Smooth muscle cell (in vitro differentiated cells): ENCODE measurements at regions not wholly inside any gene's neighbourhood (a gene's known extent, or its start where the extent isn't known, plus 50 kb on each side); places are given as distances from the start of the nearest gene placed in this dataset.

Experiments
- DNase-seq: peaks from one replicate; lab custom pipeline; 2025; ENCODE audit not compliant: unreplicated experiment; lab: John Stamatoyannopoulos, UW
- H2AFZ ChIP-seq: fragments of 200-600 bp; sonication (generic); 2 replicates; pipeline ENCODE4 v1.6.0; 2016; ENCODE audit warnings: antibody characterized with exemption, low read depth, mild to moderate bottlenecking
- H3F3A ChIP-seq: fragments of 200-600 bp; sonication (generic); 2 replicates; pipeline ENCODE4 v1.6.0; 2017; ENCODE audit warnings: antibody characterized with exemption, low read depth
- H3K27ac ChIP-seq: fragments of 200-600 bp; sonication (generic); 2 replicates; pipeline ENCODE4 v1.5.1; 2016; ENCODE audit warnings: low read depth, mild to moderate bottlenecking
- H3K27me3 ChIP-seq: fragments of 200-600 bp; sonication (generic); 2 replicates; pipeline ENCODE4 v1.6.1; 2016; ENCODE audit warnings: low read depth, mild to moderate bottlenecking
- H3K36me3 ChIP-seq: fragments of 200-600 bp; sonication (generic); 2 replicates; pipeline ENCODE4 v1.5.1; 2016; ENCODE audit warnings: low read depth
- H3K4me1 ChIP-seq: fragments of 200-600 bp; sonication (generic); 2 replicates; pipeline ENCODE4 v1.5.1; 2016; ENCODE audit warnings: low read depth
- H3K4me2 ChIP-seq: fragments of 200-600 bp; sonication (generic); 2 replicates; pipeline ENCODE4 v1.6.0; 2016; ENCODE audit warnings: mild to moderate bottlenecking
- H3K4me3 ChIP-seq: fragments of 200-600 bp; sonication (generic); 2 replicates; pipeline ENCODE4 v1.5.1; 2016; ENCODE audit warnings: mild to moderate bottlenecking
- H3K79me2 ChIP-seq: fragments of 200-600 bp; sonication (generic); 2 replicates; pipeline ENCODE4 v1.6.0; 2016; ENCODE audit warnings: low read depth, mild to moderate bottlenecking
- H3K9ac ChIP-seq: fragments of 200-600 bp; sonication (generic); 2 replicates; pipeline ENCODE4 v1.6.0; 2016; ENCODE audit warnings: low read depth
- H3K9me3 ChIP-seq: fragments of 200-600 bp; sonication (generic); replicated peaks from 2 replicates; pipeline ENCODE4 v1.5.1; 2016; ENCODE audit warnings: low read depth
- H4K20me1 ChIP-seq: fragments of 200-600 bp; sonication (generic); 2 replicates; pipeline ENCODE4 v1.6.0; 2016; ENCODE audit warnings: low read depth
- CTCF ChIP-seq: fragments of 200-600 bp; sonication (generic); IDR thresholded peaks from 2 replicates; pipeline ENCODE4 v1.5.1; 2017; ENCODE audit warnings: borderline replicate concordance, mild to moderate bottlenecking, antibody characterized with exemption; ENCODE audit not compliant: insufficient read depth, poor library complexity, severe bottlenecking
- WGBS: methylation state at CpG from one replicate; pipeline ENCODE4 v1.1.7; 2016; ENCODE audit warnings: low lambda C conversion rate; 5-methylcytosine and 5-hydroxymethylcytosine counted together

GRCh38 chr11:38254913-38255312 lies 1656.9 kb upstream of the RAG2 start:
- H3F3A ChIP-seq, result no peaks in the 10 kb centered on the region
- H3K4me3 ChIP-seq, result no peak overlapping the region
- no peaks in the 10 kb centered on the region for H3K79me2 ChIP-seq
- no peak overlapping the region for H2AFZ ChIP-seq
- WGBS, result 80% methylated on average over 2 of the region's 2 CpGs
- no peak overlapping the region for H3K4me2 ChIP-seq
- no peaks in the 10 kb centered on the region for H3K9me3 ChIP-seq
- no peak for DNase-seq
- no peak overlapping the region for H3K9ac ChIP-seq
- H3K4me1 ChIP-seq, result peaks cover 6% of the 10 kb centered on the region
- no peak overlapping the region for H3K27ac ChIP-seq
- no peak for TF ChIP-seq CTCF
- no peaks in the 10 kb centered on the region for H3K27me3 ChIP-seq
- H3K36me3 ChIP-seq, result no peaks in the 10 kb centered on the region
- H4K20me1 ChIP-seq, result no peaks in the 10 kb centered on the region

GRCh38 chr11:38252620-38253019 lies 1654.6 kb upstream of the RAG2 start:
- H3K27me3 ChIP-seq, result no peaks in the 10 kb centered on the region
- H3K4me2 ChIP-seq, result peak overlapping the region; percentile 46
- H3K27ac ChIP-seq, result no peak overlapping the region
- no peaks in the 10 kb centered on the region for H3K36me3 ChIP-seq
- no peak overlapping the region for H3K4me3 ChIP-seq
- H2AFZ ChIP-seq, result no peak overlapping the region
- no peaks in the 10 kb centered on the region for H3F3A ChIP-seq
- no peaks in the 10 kb centered on the region for H4K20me1 ChIP-seq
- no peaks in the 10 kb centered on the region for H3K9me3 ChIP-seq
- H3K9ac ChIP-seq, result no peak overlapping the region
- no peak for TF ChIP-seq CTCF
- H3K4me1 ChIP-seq, result peaks cover 6% of the 10 kb centered on the region
- no peaks in the 10 kb centered on the region for H3K79me2 ChIP-seq
- DNase-seq, result no peak

GRCh38 chr11:38246451-38246850 lies 1648.4 kb upstream of the RAG2 start:
- Histone ChIP-seq H2AFZ (no peak overlapping the region), H3K79me2 (no peaks in the 10 kb centered on the region), H3K27ac (no peak overlapping the region), H4K20me1 (no peaks in the 10 kb centered on the region), H3K4me2 (no peak overlapping the region), H3K27me3 (no peaks in the 10 kb centered on the region), H3K4me1 (no peaks in the 10 kb centered on the region), H3F3A (no peaks in the 10 kb centered on the region), H3K36me3 (no peaks in the 10 kb centered on the region), H3K9me3 (no peaks in the 10 kb centered on the region), H3K4me3 (no peak overlapping the region), H3K9ac (no peak overlapping the region)
- WGBS, result 97% methylated on average over 1 of the region's 1 CpG
- no peak for DNase-seq
- TF ChIP-seq CTCF, result no peak

GRCh38 chr11:38226684-38227083 lies 1628.6 kb upstream of the RAG2 start:
- H4K20me1 ChIP-seq, result no peaks in the 10 kb centered on the region
- H3K4me2 ChIP-seq, result peak overlapping the region; percentile 26
- H3K27ac ChIP-seq, result no peak overlapping the region
- TF ChIP-seq CTCF, result no peak
- no peaks in the 10 kb centered on the region for H3K79me2 ChIP-seq
- WGBS, result 49% methylated on average over 3 of the region's 3 CpGs
- H3K27me3 ChIP-seq, result no peaks in the 10 kb centered on the region
- no peak overlapping the region for H3K9ac ChIP-seq
- no peaks in the 10 kb centered on the region for H3K4me1 ChIP-seq
- no peaks in the 10 kb centered on the region for H3F3A ChIP-seq
- no peaks in the 10 kb centered on the region for H3K9me3 ChIP-seq
- no peak for DNase-seq
- H3K36me3 ChIP-seq, result no peaks in the 10 kb centered on the region
- no peak overlapping the region for H2AFZ ChIP-seq
- no peak overlapping the region for H3K4me3 ChIP-seq
